HG03575 (cell line): ENCODE measurements at regions not wholly inside any gene's neighbourhood (a gene's known extent, or its start where the extent isn't known, plus 50 kb on each side); places are given as distances from the start of the nearest gene placed in this dataset.
A peak's percentile ranks its signal among the peaks of the same experiment; 100 is the strongest.

Experiments used
- ATAC-seq: cut with Tn5 transposase; IDR thresholded peaks from one replicate; pipeline ENCODE4 v1.9.1; 2021; ENCODE audit not compliant: unreplicated experiment, insufficient number of reproducible peaks, low FRiP score; ENCODE audit errors: extremely low read depth

GRCh38 chr5:40033411-40033810 is 608.6 kb upstream of the DAB2 start:
- peak; percentile 75 for ATAC-seq

- ATAC-seq = no peak
Measured at GRCh38 chr5:40033009-40033408, 608.2 kb upstream of the DAB2 start.

- ATAC-seq = no peak
Measured at GRCh38 chr5:40030661-40031060, 605.9 kb upstream of the DAB2 start.

- no peak for ATAC-seq
Measured at GRCh38 chr5:40029711-40030495, 605.1 kb upstream of the DAB2 start.

GRCh38 chr5:40027400-40027799 is 602.6 kb upstream of the DAB2 start:
- no peak for ATAC-seq

GRCh38 chr5:40025586-40025985 is 600.8 kb upstream of the DAB2 start:
- ATAC-seq = no peak

- no peak for ATAC-seq
Measured at GRCh38 chr5:40022057-40022456, 597.3 kb upstream of the DAB2 start.

GRCh38 chr5:40021007-40021406 is 596.2 kb upstream of the DAB2 start:
- no peak for ATAC-seq

- no peak for ATAC-seq
Measured at GRCh38 chr5:40017918-40018317, 593.1 kb upstream of the DAB2 start.

- ATAC-seq = no peak
Measured at GRCh38 chr5:40017135-40017534, 592.4 kb upstream of the DAB2 start.

GRCh38 chr5:40010436-40010835 is 585.7 kb upstream of the DAB2 start:
- ATAC-seq = no peak

- no peak for ATAC-seq
Measured at GRCh38 chr5:40006260-40006659, 581.5 kb upstream of the DAB2 start.

GRCh38 chr5:40001796-40002195 is 577.0 kb upstream of the DAB2 start:
- ATAC-seq = no peak

- ATAC-seq = no peak
Measured at GRCh38 chr5:39998518-39998917, 573.7 kb upstream of the DAB2 start.

- ATAC-seq = no peak
Measured at GRCh38 chr5:39995990-39996389, 571.2 kb upstream of the DAB2 start.

- no peak for ATAC-seq
Measured at GRCh38 chr5:39992617-39993202, 567.9 kb upstream of the DAB2 start.

GRCh38 chr5:39986614-39987013 is 561.8 kb upstream of the DAB2 start:
- no peak for ATAC-seq

- ATAC-seq = no peak
Measured at GRCh38 chr5:39980056-39980455, 555.3 kb upstream of the DAB2 start.

- ATAC-seq = no peak
Measured at GRCh38 chr5:39977066-39977655, 552.4 kb upstream of the DAB2 start.

- ATAC-seq = no peak
Measured at GRCh38 chr5:39970117-39970798, 545.5 kb upstream of the DAB2 start.
